ENCODE measurements at regions not wholly inside any gene's neighbourhood (a gene's known extent, or its start where the extent isn't known, plus 50 kb on each side); places are given as distances from the start of the nearest gene placed in this dataset.

DNA sequence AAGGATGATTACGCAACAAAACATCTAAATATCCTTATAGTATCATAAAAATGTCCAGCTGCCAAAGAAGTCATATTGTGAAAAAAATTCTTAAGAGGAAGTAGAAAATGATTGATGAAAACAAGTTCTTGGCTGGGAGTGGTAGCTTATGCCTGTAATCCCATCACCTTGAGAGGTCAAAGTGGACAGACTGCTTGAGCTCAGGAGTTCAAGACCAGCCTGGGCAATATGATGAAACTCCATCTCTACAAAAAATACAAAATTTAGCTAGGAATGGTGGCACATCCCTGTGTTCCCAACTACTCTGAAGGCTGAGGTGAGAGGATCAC lies 577.6 kb downstream of the KLHL13 start:
- TF ChIP-seq, protein P1, sequence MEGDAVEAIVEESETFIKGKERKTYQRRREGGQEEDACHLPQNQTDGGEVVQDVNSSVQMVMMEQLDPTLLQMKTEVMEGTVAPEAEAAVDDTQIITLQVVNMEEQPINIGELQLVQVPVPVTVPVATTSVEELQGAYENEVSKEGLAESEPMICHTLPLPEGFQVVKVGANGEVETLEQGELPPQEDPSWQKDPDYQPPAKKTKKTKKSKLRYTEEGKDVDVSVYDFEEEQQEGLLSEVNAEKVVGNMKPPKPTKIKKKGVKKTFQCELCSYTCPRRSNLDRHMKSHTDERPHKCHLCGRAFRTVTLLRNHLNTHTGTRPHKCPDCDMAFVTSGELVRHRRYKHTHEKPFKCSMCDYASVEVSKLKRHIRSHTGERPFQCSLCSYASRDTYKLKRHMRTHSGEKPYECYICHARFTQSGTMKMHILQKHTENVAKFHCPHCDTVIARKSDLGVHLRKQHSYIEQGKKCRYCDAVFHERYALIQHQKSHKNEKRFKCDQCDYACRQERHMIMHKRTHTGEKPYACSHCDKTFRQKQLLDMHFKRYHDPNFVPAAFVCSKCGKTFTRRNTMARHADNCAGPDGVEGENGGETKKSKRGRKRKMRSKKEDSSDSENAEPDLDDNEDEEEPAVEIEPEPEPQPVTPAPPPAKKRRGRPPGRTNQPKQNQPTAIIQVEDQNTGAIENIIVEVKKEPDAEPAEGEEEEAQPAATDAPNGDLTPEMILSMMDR (IDR thresholded peaks at IDR 0.05) = no peak
- TF ChIP-seq POLR2A (IDR thresholded peaks at IDR 0.05) = no peak
